Fibroblast of pulmonary artery (primary cell): ENCODE measurements at regions not wholly inside any gene's neighbourhood (a gene's known extent, or its start where the extent isn't known, plus 50 kb on each side); places are given as distances from the start of the nearest gene placed in this dataset.

Experiments
- DNase-seq: peaks from one replicate; pipeline ENCODE4 v3.0.0-alpha.2; 2010; ENCODE audit warnings: low read depth
- H3K4me3 ChIP-seq: replicated peaks from 2 replicates; pipeline ENCODE4 v1.5.1; 2011; ENCODE audit warnings: low read depth, mild to moderate bottlenecking, control low read depth, low read length, moderate library complexity
- CTCF ChIP-seq: IDR thresholded peaks from 2 replicates; pipeline ENCODE4 v1.5.1; 2011; ENCODE audit warnings: mild to moderate bottlenecking, control low read depth, low read length, inconsistent platforms; ENCODE audit errors: missing control alignments

DNA sequence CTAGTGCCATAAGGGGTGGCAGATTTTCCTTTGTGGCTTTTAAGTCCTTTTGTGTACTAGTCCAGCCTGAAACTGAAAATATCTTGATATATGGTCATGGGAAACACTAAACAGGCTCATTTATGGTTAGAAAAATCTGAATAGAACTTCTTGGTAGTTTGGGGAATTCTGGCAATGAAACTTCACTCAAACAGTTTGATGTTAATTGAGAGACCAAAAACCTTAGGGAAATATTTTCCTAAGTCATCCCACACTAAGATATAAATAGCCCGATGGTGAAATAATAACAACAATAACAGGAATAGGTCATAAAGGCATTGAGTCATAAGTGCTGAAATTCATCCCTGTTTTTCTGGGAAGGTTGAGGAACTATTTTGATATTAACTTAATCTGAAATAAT is 146.2 kb upstream of the SMLR1 start:
- no peak overlapping the region for H3K4me3 ChIP-seq
- TF ChIP-seq CTCF, result no peak
- DNase-seq, result peak; percentile 81

- no peak for TF ChIP-seq CTCF
- H3K4me3 ChIP-seq, result no peak overlapping the region
- DNase-seq, result no peak
These were observed 145.1 kb upstream of the SMLR1 start for GRCh38 chr6:130682066-130682465.

DNA sequence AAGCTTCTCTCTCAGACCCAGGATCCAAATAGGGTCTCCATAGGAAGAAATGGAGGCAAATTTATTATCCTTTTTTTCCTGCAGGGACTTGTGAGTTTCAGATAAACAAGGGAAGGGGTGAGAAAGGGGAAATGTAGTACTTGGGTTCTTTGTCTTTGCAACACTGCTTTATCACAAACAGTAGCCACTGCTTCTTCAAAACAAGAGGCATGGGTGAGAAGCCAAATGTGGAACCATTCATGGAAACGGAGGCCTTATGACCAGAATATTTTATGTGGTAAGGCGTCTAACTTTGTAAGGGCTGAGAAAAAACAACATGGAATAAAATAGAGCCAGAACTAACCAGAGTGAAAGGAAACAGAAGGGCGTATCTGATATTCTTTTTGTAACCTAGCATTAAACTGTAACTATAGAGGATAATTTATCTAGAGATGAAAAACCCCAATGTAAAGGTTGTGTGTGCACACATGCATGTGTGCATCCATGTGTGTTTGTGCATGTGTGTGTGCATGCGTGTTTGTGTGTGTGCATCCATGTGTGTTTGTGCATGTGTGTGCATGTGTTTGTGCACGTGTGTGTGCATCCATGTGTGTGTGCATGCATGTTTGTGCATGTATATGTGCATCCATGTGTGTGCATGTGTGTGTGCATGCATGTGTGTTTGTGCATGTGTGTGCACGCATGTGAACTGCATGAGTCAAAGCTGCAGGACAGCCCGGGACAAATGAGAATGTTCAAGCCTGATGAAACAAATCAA is 143.3 kb upstream of the SMLR1 start:
- no peak for TF ChIP-seq CTCF
- H3K4me3 ChIP-seq, result no peak overlapping the region
- DNase-seq, result no peak

DNA sequence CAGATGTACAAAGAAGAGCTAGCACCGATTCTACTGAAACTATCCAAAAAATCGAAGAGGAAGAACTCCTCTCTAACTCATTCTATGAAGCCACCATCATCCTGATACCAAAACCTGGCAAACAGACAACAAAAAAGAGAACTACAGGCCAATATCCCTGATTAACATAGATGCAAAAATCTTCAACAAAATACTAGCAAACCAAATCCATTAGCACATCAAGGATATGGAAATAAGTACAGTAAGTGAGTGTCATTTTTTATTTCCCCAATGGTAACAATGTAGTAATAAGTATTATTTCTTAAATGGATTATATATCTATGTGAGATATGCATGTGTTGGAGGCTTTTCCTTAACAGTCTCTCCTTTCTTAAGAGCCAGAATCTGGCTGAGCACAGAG is 134.5 kb upstream of the SMLR1 start:
- no peak overlapping the region for H3K4me3 ChIP-seq
- DNase-seq, result no peak
- TF ChIP-seq CTCF, result no peak

- no peak overlapping the region for H3K4me3 ChIP-seq
- no peak for TF ChIP-seq CTCF
- DNase-seq, result no peak
These were observed 133.3 kb upstream of the SMLR1 start for GRCh38 chr6:130693944-130694343.

DNA sequence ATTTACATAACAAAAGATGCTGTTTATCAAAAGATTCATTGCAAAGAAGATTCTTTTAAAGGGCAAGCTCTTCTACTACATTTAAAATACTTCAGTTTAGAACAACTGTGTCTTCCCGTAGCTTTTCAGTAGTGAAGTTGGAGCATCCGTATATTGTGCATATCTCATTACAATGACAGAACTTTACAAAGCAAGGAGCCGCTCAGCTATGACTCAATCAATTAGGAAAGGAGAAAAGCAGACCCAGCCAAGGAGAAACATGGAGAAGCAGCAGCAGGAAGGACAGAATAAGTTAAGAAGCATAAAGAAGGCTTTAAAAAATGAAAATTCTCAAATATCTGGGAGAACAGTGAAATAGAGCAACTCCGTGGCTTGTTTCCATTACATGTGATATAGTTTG is 132.6 kb upstream of the SMLR1 start:
- no peak overlapping the region for H3K4me3 ChIP-seq
- no peak for DNase-seq

More for the DNA sequence above, 132.6 kb upstream of the SMLR1 start:
- TF ChIP-seq CTCF, result no peak
